Skeletal muscle cell (primary cell): ENCODE measurements at regions not wholly inside any gene's neighbourhood (a gene's known extent, or its start where the extent isn't known, plus 50 kb on each side); places are given as distances from the start of the nearest gene placed in this dataset.

Experiments used
- DNase-seq: peaks from one replicate; pipeline ENCODE4 v3.0.0-alpha.2; 2010; ENCODE audit warnings: low read depth
- H3K4me3 ChIP-seq: 2 replicates; pipeline ENCODE4 v1.5.1; 2011; ENCODE audit warnings: low read depth, mild to moderate bottlenecking, control low read depth, low read length, moderate library complexity

DNA sequence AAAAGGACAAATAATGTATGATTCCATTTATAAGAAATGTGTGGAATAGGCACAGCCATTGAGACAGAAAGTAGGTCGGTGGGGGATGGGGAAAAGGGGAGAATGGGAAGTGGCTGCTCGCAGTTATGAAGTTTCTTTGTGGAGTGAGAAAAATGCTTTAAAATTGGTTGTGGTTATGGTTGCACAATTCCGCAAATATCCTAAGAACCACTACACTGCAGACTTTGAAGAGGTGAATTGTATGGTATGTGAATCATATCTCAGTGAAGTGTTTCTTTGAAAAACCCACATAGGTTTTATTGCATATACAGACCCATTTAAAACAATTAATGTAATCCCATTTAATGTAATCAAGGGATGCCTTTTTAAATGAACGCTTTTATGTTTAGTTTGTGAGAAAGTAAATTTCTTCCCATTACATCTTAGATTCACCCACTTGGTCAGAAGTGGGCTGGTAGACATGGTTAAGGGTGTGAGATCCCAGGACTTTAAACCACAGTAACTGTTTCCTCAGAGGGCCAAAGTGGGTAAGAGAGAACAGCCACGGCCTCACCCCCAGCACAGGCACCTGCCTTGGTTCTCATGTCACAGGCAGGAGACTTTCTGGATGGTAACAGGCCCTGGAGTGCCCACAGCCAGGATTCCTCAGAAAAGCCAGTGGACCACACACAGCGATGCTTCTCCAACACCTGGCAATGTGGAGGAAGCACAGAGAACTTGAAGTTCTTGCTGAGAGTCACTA, 119.3 kb upstream of the GJB6 start:
- peak; percentile 75 for DNase-seq

DNA sequence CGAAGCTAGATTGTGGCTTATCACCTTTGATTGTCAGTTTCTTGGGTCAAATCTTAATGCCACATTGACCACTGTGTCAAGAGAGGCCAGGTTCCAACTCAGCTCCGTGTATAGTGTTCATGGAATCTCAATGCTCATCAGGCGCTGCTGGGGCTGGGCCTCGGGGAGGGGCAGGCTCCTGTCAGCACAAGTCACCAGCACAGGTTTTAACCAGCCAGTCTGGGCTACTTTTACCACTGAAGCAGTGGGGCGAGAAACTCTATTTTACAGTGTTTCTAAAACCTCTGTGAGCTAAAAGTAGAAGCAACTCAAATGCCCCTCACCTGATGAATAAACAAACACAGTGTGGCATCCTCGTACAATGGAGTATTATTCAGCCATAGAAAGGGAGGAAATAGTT, 118.7 kb upstream of the GJB6 start:
- no peak overlapping the region for H3K4me3 ChIP-seq
- DNase-seq, result no peak

More for the DNA sequence above, 119.3 kb upstream of the GJB6 start:
- H3K4me3 ChIP-seq, result no peak overlapping the region

DNA sequence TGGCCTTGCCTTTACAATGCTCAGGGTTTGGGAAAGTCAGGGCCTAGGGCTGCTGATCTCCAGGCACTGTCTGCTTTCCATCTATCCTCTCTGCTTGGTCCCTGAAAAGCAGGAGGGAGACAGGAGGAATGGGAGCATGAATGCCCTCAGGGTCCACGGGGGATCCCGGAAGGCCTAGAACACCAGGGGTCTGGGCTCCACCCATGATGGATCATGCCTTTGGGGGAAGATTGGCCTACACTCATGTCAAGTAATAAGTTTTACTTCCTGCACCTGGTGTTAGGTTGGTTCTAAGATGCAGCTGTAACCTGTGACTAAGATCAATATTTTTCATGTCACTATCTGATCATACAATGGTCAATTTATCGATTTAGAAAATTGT, 118.3 kb upstream of the GJB6 start:
- no peak for DNase-seq

DNA sequence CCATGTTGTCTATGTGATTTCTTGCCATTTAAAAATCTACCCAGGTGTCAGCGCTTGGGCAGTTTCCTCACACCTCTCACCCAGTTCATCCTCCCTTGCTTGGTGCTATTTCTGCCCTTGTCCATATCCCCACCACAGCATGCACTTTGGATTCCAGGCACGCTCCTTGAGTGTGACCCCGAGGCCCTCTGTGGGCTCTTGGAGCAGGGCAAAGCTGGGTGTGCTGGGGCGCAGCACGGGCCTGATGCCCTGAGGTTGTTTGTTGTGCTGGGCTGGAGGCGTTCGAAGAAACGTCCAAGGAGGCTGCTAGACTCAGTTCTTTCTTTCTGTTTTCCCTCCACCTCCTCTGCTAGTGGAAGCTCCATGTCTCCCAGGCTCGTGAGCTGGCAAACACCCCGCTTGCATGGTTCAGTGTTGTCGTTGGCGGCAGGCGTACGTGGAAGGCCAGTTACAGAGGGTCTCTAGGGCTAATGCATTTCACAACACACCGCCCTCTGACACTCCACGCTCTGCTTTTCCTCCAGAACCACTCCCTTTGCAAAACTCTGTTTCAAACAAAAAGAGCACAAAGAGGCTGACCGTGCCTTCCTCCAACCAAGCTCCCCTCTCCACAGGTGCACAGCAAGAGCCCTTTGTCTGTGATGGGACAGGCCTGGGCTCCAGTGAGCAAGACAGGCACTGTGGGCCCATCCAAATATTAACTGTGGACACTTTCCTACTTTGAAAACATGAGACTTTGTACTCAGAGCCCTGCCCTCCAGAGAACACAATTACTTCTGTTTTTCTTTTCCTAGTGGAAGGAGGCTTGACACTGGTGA, 117.7 kb upstream of the GJB6 start:
- no peak overlapping the region for H3K4me3 ChIP-seq
- no peak for DNase-seq

More for the DNA sequence above, 118.3 kb upstream of the GJB6 start:
- H3K4me3 ChIP-seq, result no peak overlapping the region

- H3K4me3 ChIP-seq, result no peak overlapping the region
- no peak for DNase-seq
Observed at GRCh38 chr13:20348645-20349408, 116.7 kb upstream of the GJB6 start.

DNA sequence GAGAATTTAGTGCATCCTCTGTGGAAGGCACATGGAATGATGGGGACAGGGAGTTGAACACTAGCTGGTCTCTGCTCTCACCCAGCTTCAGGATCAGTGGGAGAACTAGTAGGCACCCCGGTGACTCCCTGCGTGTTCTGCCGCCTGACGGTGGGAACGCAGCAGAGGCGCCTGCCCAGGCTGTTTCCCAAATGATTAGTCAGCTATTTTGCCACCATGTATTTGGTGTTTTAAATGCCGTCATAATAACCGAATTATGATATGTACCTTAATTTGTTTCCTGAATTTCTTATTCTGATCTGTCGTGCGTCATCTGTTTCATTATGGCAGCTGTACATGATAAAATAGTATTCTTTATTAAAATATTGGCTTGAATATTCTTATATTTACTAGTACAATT, 115.9 kb upstream of the GJB6 start:
- H3K4me3 ChIP-seq, result no peak overlapping the region
- no peak for DNase-seq

GRCh38 chr13:20344836-20345490, 112.8 kb upstream of the GJB6 start:
- no peak for DNase-seq
- no peak overlapping the region for H3K4me3 ChIP-seq

DNA sequence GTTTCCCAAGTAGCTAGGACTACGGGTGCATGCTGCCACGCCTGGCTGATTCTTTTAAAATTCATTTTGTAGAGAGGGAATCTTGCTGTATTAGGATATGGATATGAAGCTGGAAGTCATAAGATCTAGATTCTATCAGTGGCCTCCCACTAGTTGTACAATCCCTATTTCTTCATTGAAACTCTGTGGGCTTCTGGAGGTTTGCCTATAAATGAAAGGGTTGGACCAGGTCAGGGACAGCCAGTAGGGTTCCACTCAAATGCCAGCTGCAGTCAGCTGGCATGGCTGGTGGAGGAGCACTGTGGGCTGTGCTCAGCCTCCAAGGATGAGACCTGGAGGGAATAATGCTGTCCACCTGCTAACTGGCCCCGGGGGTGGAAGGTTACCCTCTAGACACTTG, 110.2 kb upstream of the GJB6 start:
- H3K4me3 ChIP-seq, result no peak overlapping the region
- DNase-seq, result no peak

- DNase-seq, result no peak
Observed at GRCh38 chr13:20340759-20341171, 108.6 kb upstream of the GJB6 start.

GRCh38 chr13:20340136-20340758, 108.1 kb upstream of the GJB6 start:
- no peak overlapping the region for H3K4me3 ChIP-seq
- DNase-seq, result no peak

More at GRCh38 chr13:20340759-20341171, 108.6 kb upstream of the GJB6 start:
- H3K4me3 ChIP-seq, result no peak overlapping the region

DNA sequence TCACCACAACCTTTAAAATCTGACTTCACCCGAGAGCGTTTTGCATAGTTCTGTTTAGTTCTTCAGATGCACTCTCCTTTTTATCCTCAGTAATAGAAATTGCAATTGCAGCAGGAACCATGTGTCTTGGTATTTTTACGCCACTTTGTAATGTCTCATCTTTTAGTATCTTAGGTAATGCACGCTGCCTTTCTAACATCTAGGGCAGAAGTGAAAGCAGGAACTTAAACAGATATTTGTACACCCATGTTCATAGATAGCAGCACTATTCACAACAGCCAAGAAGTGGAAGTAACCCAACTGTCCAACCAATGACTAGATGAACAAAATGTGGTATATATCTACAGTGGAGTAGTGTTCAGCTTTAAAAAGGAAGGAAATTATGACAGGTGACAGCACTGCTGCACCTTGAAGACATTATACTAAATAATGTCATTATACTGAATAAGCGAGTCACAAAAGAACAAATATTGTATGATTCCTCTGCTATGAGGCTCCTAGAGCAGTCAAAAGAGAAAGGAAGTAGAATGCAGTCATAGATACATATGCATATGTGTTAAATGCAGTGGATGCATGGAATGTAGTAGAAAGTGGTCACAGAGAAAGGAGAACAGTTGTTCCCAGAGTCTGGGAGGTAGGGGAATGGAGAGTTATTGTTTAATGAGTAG, 105.9 kb upstream of the GJB6 start:
- H3K4me3 ChIP-seq, result no peak overlapping the region
- DNase-seq, result no peak

DNA sequence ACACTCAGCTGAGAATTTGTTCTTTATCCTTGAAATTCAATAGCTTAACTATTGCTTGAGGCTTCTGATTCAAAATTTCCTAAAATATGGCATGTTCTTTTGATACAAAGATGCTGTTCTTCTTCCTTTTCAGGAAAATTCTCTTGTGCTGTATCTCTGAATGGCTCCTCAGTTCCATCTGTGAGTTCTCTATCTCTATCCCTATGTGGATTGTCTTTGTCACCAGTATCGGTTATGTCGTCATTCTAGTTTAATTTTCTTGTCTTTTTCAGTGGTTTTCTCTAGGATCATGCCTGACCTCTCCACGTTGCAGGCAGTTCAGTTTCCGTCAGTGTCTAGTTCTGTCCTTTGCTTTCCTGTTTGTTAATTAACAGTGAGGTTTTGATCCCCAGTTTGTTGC, 104.6 kb upstream of the GJB6 start:
- DNase-seq, result no peak
- no peak overlapping the region for H3K4me3 ChIP-seq

DNA sequence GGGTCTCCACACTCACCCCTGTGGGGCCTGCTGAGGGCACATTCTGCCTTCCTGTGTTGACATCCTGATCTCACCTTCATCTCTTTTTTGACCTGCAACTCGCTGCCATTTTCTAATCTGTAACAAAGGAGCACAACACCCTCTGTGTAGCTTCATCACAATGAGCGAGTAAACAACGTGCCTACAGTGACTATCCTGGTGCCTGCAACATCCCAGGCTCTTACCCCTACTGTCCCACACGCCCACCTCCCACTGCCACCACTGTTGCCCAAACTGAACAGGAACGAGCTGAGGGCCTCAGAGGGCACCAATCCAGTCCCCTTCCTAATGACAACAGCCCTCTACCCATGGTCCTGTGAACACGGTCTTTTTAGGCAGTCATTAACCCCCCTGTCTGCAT, 102.2 kb upstream of the GJB6 start:
- no peak overlapping the region for H3K4me3 ChIP-seq
- no peak for DNase-seq

DNA sequence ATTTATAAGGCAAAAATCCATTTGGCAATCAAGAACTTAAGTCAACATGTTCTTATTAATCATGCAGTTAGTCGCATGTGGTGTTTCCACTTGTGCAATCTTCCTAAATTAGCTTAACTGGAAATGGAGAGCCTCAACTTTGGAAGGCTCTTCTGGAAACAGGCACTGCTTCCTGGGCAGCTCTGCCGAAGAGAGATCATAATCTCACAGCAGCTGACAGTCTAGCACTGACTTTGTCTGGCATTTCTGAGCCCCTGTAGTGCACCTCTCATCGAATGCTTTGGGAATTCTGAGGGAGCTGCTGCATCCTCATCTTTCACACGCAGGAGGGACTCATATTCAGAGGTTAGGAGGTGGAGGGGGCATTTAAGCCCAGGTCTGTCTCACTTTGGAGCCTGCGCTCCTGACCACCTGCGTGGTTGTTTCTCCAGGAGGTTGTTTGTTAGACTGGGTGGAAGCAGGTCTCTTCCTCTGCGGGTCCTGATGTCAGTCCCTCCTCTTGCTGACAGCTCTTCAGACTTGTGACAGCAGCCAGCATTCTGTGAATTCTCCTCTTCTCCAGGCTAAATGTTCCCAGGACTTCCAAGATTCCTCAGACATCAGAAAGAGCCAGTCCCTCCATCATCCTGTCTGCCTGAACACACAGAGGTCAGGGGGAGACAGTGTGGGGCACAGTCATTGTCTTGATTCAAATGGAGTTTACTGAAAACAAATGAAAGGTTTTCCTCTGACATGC, 100.4 kb upstream of the GJB6 start:
- peak; percentile 23 for DNase-seq
- H3K4me3 ChIP-seq, result no peak overlapping the region

GRCh38 chr13:20331949-20332348, 99.8 kb upstream of the GJB6 start:
- no peak overlapping the region for H3K4me3 ChIP-seq
- no peak for DNase-seq

DNA sequence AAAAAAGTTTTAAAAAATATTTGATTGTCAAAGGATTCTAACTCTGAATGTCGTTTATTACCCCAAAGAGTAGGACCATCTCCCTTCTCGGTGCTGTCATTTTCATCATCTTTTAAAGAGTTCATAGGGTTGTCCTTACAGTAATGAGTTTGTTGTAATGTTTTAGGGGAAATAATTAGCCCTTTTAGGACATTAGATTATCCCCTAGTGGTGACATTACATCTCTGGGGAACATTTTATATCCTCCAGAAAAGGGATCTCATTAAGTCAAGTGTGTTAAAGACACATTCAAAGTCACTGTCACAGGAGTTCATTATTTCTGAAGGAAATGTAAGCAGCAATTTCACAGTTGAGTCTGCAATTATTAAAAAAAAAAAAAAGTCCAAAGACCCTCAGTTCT, 99.3 kb upstream of the GJB6 start:
- DNase-seq, result no peak
- no peak overlapping the region for H3K4me3 ChIP-seq

GRCh38 chr13:20326809-20327208, 94.7 kb upstream of the GJB6 start:
- no peak overlapping the region for H3K4me3 ChIP-seq
- DNase-seq, result no peak

DNA sequence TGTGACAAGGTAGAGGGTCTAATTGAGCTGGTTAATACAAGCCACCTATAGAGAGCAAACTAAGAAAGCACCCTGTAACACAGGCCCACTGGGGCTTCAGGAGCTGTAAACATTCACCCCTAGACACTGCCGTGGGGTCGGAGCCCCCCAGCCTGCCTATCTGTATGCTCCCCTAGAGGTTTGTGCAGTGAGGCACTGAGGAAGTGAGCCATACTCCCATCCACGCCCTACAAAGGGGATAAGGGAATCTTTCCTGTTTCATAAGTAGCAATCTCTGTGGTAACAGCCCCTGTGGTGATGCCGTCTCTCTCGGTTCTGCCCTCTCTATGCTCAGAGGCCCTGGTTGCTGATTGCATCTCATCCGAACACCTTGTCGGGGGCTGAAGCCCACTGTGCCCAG, 94.2 kb upstream of the GJB6 start:
- H3K4me3 ChIP-seq, result no peak overlapping the region
- no peak for DNase-seq
